22Rv1 (cell line): ENCODE measurements at regions not wholly inside any gene's neighbourhood (a gene's known extent, or its start where the extent isn't known, plus 50 kb on each side); places are given as distances from the start of the nearest gene placed in this dataset.

Experiments used
- ZFX ChIP-seq: fragments of 450-650 bp; IDR thresholded peaks from 2 replicates; pipeline ENCODE4 v1.6.1; 2017; ENCODE audit warnings: antibody characterized with exemption, borderline replicate concordance
- TF ChIP-seq, protein P1 (sequence below): fragments of 450-650 bp; IDR thresholded peaks from 2 replicates; pipeline ENCODE4 v1.5.1; 2017; ENCODE audit warnings: mild to moderate bottlenecking

DNA sequence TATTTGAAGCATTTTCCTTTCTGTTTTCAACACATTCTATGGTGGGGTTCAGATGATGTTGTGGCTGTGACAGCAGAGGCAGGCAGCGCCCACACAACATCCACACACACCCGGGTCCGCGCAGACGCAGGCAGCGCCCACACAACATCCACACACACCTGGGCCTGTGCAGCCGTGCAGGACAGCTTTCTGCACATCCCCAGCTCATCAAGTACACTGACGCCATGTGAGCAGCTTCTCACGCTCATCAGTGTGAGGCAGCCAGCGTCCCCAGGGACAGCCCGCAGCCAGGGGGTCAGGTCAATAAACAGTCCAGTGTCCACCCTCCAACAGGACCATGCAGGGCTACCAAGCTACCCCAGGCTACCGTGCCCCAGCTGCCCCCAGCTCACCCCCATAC, 272.8 kb upstream of the TCERG1L start:
- TF ChIP-seq, protein P1, sequence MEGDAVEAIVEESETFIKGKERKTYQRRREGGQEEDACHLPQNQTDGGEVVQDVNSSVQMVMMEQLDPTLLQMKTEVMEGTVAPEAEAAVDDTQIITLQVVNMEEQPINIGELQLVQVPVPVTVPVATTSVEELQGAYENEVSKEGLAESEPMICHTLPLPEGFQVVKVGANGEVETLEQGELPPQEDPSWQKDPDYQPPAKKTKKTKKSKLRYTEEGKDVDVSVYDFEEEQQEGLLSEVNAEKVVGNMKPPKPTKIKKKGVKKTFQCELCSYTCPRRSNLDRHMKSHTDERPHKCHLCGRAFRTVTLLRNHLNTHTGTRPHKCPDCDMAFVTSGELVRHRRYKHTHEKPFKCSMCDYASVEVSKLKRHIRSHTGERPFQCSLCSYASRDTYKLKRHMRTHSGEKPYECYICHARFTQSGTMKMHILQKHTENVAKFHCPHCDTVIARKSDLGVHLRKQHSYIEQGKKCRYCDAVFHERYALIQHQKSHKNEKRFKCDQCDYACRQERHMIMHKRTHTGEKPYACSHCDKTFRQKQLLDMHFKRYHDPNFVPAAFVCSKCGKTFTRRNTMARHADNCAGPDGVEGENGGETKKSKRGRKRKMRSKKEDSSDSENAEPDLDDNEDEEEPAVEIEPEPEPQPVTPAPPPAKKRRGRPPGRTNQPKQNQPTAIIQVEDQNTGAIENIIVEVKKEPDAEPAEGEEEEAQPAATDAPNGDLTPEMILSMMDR = no peak
- TF ChIP-seq ZFX = no peak
